Peyer's patch (tissue), 4 donors: ENCODE measurements at regions not wholly inside any gene's neighbourhood (a gene's known extent, or its start where the extent isn't known, plus 50 kb on each side); places are given as distances from the start of the nearest gene placed in this dataset.

Source experiments
- CTCF ChIP-seq, 6 experiments: fragments of 450-650 bp in 4 of 6; fragments of 200-600 bp in 2 of 6; sonication (generic) in 1 of 6; IDR thresholded peaks; one replicate each; pipeline ENCODE4 v1.5.1; 2017 to 2019; ENCODE audit warnings: antibody characterized with exemption in 6 of 6, mild to moderate bottlenecking in 3 of 6, moderate library complexity in 1 of 6
- POLR2A ChIP-seq, 2 donors: fragments of 450-650 bp; IDR thresholded peaks; one replicate each; pipeline ENCODE4 v1.5.1; 2017; ENCODE audit warnings: antibody characterized with exemption in 2 of 2, mild to moderate bottlenecking in 2 of 2, moderate library complexity in 2 of 2

DNA sequence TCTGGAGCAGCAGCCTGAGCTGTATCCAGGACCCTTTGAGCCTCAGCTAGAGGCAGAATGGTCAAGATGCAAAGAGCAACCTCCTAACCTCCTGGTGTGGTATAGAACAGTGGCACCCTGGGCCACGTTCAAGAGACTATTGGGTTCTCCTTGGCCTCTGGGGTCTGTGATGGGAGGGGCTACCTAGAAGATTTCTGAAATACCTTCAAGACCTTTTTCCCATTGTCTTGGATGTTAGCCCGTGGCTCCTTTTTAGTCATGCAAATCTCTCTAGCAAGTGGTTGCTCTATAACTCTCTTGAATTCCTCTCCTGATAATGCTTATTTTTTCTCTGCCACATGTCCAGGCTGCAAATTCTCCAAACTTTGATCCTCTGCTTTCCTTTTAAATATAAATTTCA lies 106.3 kb upstream of the SULT1C3 start:
- TF ChIP-seq POLR2A (IDR thresholded peaks at IDR 0.05), result no peak
- TF ChIP-seq CTCF (IDR thresholded peaks at IDR 0.05), result no peak
